NCI-H2029 treated with DMSO at 0.1 percent for 48 hours (cell line): ENCODE measurements at regions not wholly inside any gene's neighbourhood (a gene's known extent, or its start where the extent isn't known, plus 50 kb on each side); places are given as distances from the start of the nearest gene placed in this dataset.

Experiments
- DNase-seq: peaks from one replicate; lab custom pipeline; 2025; lab: John Stamatoyannopoulos, UW

DNA sequence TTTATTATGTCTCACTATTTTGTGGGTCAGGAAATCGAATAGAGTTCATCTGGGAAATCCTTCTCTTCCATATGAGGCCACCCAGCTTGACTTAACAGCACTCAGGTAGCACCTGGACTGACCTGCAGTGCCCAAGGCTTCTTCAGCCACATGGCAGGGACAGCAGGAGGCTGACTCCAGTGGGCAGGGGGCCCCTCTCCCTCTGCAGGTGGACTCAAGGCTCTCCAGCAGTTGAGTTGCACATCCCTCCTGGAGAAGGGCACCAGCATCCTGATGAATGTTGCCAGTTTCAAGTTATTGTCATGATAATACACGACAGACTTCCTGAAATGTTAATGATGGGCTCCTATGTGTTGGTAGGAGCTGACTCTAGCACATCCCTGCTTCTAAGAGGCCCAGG is 338.1 kb upstream of the RAB6C start:
- no peak for DNase-seq

DNA sequence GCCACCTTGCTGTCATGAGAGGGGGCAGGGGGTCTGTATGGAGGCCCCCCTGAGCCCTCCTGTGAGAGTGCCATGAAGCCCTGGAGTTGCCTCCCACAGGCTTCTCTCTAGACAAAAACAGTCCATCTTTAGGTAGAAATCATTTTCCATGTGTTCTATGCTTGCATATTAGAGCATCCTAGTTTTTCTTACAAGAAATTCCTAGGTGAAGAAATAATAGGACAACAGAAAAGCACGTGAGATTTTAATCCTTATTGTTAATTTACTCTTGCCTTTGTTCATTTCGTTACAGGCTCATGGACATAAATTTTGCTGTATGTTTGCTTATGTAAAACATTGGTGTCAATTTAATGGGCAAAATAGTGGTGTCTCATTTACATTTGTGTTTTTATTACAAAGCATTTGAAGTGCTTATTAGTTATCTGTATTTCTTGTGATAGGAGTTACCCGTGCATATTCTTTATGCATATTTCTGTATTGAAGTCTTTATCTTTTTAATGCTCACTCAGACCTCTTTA is 336.9 kb upstream of the RAB6C start:
- no peak for DNase-seq

DNA sequence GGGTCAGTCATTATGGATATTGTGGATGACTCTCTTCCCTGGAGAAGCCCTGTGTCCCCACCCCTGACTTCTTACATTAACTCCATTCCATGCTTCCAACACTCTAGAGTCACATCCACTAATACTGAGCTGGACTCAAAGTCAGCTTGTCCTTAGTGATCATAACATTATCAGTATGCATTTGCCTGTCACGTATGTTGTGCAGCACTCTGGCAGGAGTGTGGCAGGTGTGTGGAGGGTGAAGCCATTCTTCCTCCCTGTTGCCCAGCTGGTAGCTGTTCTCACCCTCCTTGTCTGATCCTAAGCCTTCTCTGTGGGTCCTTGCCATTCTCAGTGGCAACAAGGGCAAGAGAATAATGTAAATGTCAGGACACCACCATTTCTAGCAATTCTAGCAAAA is 334.1 kb upstream of the RAB6C start:
- no peak for DNase-seq

DNA sequence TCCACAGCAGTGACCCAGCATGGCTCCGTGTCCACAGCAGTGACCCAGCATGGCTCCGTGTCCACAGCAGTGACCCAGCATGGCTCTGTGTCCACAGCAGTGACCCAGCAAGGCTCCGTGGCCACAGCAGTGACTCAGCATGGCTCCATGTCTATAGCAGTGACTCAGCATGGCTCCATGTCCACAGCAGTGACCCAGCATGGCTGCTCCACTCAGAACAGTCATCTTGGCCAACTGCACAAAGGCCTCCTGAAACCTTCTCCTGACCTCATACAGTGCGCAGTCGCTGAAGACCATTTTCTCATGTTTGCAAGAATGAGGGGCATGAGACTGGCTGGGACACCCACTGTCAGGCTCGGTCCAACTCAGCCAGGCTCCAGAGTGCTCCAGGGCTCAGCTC is 333.4 kb upstream of the RAB6C start:
- DNase-seq = no peak

DNA sequence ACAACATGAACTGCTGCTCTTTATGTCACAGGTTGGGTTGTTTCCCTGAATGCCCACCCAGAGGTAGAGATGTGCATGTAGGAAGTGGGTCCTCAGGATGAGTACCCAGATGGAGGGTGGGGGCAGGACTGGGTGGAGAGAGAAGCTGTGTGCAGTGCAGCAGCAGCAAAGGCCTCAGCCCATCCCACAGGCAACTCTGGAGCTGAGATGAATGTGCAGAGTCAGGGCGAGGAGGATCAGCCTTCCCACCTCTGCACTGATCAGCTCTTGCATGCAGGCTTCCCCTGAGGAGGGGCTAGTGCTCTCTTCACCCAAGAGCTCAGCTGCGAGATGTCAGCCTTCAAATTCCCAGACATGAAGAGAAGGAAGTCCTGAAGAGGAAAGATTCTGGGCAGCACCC is 326.2 kb upstream of the RAB6C start:
- DNase-seq = no peak

DNA sequence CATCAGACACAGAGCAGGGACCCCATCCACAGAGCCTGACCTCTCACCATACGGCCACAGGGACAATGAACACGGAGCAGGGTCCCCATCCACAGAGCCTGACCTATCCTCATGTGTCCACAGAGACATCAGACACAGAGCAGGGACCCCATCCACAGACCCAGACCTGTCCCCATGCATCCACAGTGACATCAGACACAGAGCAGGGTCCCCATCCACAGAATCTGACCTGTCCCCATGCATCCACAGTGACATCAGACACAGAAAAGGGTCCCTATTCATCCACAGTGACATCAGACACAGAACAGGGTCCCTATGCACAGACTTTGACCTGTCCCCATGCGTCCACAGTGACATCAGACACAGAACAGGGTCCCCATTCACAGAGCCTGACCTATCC is 325.1 kb upstream of the RAB6C start:
- DNase-seq = no peak

DNA sequence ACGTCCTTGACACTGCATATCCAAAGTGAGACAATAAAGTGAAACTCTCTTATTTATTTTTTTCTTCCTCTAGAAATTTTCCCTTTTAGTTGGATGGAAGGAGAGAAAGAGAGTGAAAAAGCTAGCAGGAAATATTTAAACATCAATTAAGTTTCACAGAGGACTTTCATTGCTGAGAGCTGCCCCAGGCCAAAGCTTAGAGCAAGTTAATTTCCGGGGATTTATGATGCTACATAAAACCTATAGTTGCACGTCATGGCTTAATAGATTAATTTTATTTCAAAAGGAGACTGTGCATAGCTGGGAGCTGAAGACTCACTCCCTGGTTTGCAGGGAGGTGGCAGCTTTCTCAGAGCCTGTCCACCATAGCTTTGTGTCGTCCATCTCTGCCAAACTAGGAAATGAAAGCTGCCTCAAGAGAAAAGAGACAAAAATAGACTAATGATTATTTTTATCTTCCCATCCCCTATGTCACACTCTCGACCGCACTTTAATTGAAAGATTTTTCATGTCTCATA is 323.3 kb upstream of the RAB6C start:
- DNase-seq = no peak

DNA sequence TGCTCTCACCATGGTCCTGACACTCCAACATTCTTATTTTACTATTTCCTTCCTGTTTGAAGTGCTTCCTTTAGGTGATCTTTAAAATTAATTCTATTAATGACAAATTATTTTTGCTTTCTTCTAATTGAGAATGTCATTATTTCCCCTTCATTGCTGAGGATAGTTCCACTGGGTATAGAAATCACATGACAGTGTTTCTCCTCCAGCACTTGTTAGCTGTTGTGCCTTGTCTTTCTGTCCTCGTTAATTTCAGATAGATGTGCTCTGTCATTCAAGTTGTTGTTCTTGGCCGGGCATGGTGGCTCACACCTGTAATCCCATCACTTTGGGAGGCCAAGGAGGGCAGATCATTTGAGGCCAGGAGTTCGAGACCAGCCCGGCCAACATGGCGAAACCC is 321.0 kb upstream of the RAB6C start:
- DNase-seq = no peak

DNA sequence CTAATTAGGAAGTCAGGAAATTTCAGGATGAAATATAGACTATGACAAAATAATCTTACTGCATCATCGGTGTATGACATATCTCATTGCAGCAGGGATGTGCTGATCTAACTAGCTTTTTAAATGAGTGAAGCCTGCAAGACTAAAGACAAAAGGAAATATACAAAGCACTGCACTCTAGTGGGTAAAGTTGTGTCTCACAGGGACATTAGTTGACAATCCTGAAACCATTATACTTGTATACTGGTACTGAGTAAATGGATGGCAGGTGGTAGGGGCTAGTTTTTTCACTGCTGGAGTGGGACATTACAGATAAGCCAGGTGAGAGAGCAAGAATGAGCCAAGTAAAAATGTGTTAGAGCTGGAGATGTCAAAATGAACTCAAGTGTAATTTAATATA is 317.5 kb upstream of the RAB6C start:
- no peak for DNase-seq

DNA sequence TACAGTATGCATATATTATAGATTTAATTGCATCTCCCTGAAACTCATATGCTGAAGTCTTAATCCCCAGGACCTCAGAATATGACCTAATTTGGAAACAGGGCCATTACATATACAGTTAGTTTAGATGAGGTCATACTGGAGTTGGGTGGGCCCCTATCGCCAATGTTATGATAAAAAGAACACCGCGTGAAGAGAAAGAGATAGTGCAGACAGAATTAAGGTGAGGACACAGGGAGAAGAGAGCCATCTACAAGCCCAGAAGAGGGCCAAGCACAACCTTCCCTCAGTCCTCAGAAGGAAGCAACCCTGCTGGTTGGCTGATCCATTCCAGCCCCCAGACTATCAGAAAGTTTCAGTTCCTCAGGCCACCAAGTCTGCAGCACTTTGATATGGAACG is 311.9 kb upstream of the RAB6C start:
- DNase-seq = no peak

DNA sequence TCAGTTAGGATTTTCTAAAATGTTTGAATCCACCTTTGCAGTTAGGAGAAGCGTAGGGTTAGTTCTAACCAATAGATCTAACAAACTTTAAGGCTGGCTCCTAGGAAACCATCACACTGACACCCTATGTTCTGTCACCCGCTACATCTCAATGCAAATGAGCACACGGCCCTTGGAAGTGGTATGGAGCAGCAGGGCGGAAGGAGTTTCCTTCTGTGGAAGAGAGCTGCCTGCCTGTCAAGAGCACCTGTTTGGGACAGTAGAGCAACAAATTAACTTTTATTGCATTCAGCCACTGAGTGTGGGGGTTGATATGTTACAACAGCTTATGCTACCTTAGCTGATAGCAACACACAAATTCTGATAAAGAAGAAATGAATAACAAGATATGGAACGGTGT is 306.9 kb upstream of the RAB6C start:
- DNase-seq = no peak

DNA sequence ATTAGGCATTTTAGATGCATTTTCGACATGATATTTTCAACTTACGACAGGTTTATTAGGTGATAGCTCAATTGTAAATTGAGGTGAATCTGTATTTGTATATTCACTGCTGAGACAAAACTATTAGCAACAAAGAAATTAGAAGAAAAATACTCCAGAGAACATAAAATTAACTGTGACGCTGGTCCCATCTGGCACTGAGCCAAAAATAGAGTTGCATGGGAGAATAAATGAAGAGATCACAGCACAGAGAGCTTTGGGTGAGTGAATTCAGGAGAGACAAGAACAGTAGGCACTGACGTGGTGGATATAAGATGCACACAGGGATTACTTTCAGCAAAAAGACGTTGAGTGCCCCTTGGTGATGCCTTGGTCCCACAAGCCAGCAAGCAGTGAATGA is 306.2 kb upstream of the RAB6C start:
- no peak for DNase-seq

DNA sequence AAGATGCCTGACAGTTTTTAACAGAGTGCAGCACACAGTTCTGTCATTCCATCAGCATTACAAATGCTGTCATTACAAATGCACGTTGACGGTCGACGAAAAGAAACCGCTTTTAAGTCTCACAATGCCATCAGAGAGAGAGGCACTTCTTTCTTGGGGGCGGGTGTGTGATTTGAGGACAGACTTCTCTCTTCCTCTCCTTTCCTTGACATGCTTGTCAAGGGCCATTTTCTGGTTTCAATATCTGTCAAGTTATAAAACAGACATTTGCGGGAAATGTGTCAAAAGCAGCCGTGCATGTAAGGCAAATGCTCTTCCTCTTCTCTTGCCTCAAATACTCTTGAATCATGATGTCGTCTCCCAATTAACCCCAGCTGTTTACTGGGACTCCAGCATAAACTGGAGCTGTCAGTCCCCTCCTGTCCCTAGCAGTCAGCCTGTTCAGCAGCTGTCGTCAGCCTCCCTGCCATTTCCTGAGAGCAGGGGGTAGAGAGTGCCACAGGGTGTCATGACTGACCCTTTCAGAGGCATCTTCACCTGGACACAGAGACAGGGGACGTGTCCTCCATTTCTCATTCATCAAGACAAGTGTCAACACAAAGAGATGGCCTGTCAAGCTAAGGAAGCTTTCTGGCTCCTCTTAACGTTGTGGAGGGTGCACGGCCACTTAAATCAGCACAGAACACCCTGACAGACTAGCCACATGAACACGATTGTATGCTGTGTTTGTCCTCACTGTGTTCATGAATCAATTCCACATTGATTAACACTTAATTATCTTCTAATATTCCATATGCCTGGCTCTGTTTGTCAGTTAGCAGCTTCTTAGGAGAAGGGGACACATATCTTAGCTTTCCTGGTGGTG is 305.4 kb upstream of the RAB6C start:
- DNase-seq = no peak

DNA sequence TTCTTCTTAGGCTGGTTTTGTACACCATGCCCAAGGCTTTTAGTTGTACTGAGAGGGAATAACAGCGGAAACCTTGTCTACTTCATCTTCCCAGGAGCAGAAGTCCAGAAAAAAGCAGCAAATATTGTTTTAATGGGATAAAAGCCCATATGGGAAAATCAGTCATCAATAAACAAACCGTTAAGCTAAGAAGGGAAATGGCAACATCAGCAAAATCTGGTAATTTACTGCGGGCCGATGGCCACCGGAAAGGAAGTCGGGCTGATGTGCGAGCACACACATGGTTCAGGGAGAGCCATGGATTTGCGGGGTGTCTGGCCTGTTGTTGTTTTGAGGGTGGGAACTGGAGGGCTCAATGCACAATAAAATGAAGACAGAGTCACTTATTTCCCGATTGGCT is 300.7 kb upstream of the RAB6C start:
- DNase-seq = no peak

DNA sequence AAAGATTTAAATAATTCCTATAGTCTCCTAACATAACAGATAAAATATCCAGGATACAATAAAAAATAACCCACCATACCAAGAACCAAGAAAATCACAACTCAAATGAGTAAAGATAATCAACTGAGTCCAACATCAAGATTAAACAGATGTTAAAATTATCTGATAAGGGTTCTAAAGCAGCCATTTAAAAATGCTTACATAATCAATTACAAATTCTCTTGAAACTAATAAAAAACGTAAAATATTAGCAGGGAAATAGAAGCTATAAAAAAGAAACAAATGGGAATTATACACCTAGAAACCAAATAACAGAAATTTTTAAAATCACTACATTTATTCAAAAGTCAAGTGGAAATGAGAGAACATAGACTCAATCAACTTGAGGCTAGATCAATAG is 297.7 kb upstream of the RAB6C start:
- no peak for DNase-seq

DNA sequence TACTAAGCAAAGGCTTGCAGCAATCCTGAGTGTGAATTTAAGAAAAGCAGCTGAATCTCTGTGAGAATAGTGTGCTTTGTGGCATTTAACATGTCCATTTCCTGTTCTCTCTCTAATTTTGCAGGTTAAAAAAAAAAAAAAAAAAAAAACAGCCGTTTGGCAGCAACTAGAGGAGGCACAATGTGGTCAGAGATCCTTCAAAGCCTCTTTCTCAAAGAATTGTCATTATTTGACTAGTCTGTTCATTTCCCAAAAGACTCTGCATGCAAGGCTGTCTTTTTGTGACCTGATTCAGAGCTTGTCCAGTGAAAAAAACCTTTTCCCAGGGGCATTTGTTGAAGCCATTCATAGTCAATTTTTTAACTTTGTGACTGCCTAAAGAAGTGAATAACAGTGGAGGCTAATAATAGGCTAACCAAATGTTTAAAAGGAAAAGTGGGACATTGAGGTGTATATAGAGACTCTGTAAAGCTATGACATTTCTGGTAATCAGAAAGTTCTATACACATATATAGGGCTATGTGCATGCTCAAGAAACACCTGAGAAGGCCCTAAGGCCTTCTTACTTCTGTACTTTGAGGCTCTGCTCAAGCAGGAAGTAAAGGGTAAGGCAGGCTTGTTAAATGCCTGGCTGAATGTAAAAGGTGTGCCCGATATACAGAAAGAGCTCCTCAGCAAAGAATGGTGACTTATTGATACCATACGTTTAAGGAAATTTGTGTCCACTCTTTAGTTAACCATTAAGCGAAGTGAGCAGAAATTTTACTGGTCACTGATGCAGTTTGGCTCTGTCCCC is 289.6 kb upstream of the RAB6C start:
- DNase-seq = no peak

DNA sequence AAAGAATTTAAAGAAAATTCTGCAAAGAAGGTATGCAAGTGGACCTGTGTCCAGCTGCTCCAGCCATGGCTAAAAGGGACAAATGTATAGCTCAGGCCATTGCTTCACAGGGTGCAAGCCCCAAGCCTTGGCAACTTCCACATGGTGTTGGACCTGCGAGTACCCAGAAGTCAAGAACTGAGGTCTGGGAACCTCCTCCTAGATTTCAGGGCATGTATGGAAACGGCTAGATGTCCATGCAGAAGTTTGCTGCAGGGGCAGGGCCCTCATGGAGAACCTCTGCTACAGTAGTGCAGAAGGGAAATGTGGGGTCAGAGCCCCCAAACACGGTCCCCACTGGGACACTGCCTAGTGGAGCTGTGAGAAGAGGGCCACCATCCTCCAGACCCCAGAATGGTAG is 284.0 kb upstream of the RAB6C start:
- DNase-seq = no peak

DNA sequence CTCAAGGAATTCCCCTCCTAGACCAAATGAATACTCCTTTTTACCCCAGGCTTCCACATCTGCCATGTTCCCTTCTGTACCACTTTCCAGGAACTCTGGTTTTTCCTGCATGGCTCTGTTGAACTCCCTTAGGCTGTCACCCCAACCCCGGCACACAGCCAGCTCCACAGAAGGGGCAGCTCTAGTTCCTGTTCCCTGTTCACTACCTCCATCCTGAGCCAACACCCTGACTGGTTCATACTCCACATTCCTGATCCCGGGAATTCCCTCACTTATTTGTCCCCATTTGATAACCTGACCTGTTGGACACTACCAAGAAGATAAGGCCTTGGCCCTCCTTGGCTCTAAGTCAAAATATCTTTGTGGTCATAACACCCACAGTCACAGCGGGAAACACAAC is 280.9 kb upstream of the RAB6C start:
- no peak for DNase-seq

DNA sequence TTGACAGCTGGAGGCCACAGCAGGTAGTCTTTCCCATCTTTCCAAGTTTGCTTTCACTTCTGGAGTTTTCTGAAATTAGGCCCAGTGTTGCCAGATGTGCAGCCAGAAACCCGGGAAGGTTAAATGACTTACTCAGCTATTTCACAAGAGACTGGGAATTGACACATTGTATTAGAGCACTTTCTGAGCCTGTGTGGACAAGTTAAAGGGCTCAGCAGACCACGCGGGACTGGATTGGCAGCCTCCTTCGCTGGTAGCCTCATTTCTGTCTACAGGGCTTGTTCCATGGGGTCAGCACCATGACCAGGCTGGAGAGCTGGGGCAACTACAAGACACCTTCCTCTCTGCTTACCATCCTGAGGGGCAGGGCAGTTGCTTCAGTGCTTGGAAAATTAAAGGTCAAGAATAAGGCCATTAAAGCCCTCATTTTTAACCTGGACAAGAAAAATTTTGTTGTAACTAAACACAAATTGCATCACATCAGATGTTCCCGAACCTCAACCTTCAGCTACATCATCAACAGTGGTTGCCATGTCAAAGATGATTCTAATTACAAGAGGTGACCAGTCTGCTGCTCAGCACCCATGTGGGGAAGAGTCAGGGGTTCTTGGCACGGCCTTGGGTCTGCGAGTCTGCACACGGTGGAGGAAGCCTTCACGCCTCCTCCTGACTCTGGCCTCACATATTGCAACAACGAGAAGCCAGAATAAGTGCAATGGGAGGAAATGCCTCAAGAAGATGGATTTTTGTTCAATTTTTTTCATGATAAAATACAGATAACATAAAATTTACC is 279.5 kb upstream of the RAB6C start:
- no peak for DNase-seq

DNA sequence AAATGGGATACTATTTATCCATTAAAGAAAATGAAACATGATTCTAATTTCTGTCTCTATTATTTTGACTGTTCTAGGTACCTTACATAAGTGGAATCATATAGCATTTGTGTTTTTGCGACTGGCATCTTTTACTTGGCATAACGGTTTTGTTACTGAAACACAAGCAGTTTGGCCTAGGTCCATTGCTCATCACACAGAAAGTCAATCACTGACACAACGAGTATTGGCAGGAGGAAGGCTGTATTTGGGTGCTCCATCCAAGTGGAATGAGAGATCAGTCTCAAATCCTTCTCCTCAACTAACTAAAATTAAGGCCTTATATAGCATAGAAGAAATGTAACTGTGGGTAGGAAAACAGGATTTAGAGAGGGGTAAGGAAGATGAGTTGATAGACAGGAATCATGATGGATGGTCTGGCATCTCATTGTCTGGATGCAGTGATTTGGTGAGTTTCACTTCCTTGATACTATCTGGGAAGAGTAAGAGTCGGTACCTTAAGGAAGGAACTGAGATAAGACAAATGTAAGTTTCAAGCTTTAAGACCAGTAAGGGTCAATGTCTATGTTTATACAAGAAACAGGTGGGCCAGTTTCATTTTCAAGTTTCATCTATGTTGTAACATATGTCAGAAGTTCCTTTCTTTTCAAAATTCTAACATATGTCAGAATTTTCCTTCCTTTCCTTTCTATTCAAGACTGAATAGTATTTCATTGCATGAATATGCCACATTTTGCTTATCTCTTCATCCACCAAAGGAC is 276.9 kb upstream of the RAB6C start:
- no peak for DNase-seq

DNA sequence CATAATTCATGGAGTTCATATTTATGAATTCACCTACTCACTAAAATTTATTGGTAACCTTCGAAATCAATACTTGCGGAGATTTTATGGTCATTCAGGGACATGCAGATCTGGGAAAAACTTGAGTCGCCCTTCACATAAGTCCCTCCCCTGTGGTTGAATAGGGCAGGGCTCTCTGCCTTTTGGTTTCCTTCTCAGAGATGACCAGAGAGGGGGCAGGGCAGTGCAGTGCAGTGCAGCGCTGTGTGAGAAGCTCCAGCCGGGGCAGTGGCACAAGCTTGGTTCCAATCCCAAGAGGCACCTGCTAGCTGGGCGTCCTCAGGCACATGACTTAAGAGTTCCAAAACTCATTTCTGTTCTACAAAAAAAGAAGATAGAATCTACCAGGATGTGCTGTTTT is 274.4 kb upstream of the RAB6C start:
- no peak for DNase-seq

DNA sequence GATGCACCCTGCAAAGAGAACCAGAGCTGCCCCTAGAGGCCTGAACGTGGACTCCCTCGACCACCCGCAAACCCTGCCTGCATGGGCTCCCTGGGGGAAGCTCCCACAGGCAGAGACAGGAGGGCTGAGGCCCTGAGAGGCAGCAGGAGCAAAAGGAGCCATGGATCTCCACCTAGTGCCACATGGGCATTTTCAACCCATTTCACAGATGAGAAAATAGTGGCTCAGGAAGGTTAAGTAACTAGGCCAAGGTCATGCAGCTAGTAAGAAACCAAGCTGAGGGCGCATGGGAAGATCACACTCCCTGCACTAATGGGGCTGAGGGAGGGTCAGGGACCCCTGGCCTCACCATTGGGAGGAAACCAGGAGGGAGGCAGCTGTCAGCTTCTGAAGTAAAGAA is 271.7 kb upstream of the RAB6C start:
- no peak for DNase-seq
